KMS-11 (cell line): ENCODE measurements at regions not wholly inside any gene's neighbourhood (a gene's known extent, or its start where the extent isn't known, plus 50 kb on each side); places are given as distances from the start of the nearest gene placed in this dataset.

Experiments
- H2AFZ ChIP-seq: fragments of 200-600 bp; sonication (generic); 2 replicates; pipeline ENCODE4 v1.6.1; 2016; ENCODE audit warnings: antibody characterized with exemption, mixed run types, low read depth
- H3K27ac ChIP-seq: fragments of 200-600 bp; sonication (generic); 2 replicates; pipeline ENCODE4 v1.6.1; 2016; ENCODE audit warnings: mild to moderate bottlenecking, mixed run types
- H3K27me3 ChIP-seq: fragments of 200-600 bp; sonication (generic); 2 replicates; pipeline ENCODE4 v1.6.1; 2017; ENCODE audit warnings: mild to moderate bottlenecking, low read depth, mixed run types, moderate library complexity; ENCODE audit not compliant: insufficient read depth
- H3K36me3 ChIP-seq: fragments of 200-600 bp; sonication (generic); 2 replicates; pipeline ENCODE4 v1.6.1; 2017; ENCODE audit warnings: mild to moderate bottlenecking, mixed run types; ENCODE audit not compliant: insufficient read depth
- H3K4me1 ChIP-seq: fragments of 200-600 bp; sonication (generic); 2 replicates; pipeline ENCODE4 v1.6.1; 2016; ENCODE audit warnings: mild to moderate bottlenecking, low read depth, mixed run types; ENCODE audit not compliant: poor library complexity, severe bottlenecking
- H3K4me2 ChIP-seq: fragments of 200-600 bp; sonication (generic); 2 replicates; pipeline ENCODE4 v1.7.0; 2016; ENCODE audit warnings: mild to moderate bottlenecking, mixed run types
- H3K4me3 ChIP-seq: fragments of 200-600 bp; sonication (generic); IDR thresholded peaks from 2 replicates; pipeline ENCODE4 v1.6.1; 2017; ENCODE audit warnings: low read depth, low read length, mixed read lengths; ENCODE audit not compliant: insufficient read depth
- H3K79me2 ChIP-seq: fragments of 200-600 bp; sonication (generic); 2 replicates; pipeline ENCODE4 v1.6.1; 2016; ENCODE audit warnings: low read depth, mixed run types; ENCODE audit not compliant: insufficient read depth
- H3K9ac ChIP-seq: fragments of 200-600 bp; sonication (generic); 2 replicates; pipeline ENCODE4 v1.6.1; 2016; ENCODE audit warnings: mild to moderate bottlenecking, mixed run types
- H4K20me1 ChIP-seq: fragments of 200-600 bp; sonication (generic); 2 replicates; pipeline ENCODE4 v1.6.1; 2016; ENCODE audit warnings: mild to moderate bottlenecking, mixed run types; ENCODE audit not compliant: insufficient read depth
- TF ChIP-seq, protein P1 (sequence below): fragments of 200-600 bp; sonication (generic); conservative IDR thresholded peaks from 2 replicates; pipeline ENCODE4 v1.6.1; 2017; ENCODE audit warnings: low read depth, mild to moderate bottlenecking, antibody characterized with exemption, low read length, moderate library complexity, mixed read lengths

DNA sequence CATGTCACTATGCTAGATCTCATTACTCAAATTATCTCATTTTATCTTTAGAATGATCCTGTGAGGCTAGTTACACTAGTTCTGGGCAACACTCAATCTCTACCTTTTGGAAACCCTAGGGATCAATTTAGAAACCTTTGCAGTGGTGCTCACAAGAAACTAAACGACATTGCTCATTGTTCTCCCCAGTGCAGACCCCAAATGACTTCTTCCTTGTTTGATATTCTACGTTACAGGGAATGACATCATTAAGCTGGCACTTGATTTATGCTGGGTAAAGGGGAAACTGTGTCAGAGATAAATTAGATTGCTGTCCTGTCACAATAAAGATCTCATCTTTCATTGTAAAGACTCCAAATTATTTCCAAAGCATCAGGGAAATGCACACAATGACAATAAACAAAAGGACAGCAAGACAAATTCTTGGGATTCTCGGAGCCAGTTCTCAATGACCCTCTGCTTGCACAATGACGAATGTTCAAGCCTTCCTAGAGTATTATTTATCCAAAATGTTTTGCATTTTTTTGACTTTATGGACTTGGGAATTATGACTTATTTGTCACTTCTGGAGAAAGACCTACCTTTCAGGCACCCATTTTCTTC is 1121.8 kb upstream of the TENM4 start:
- Histone ChIP-seq H2AFZ (no peak overlapping the region), H3K36me3 (no peaks in the 10 kb centered on the region), H3K4me3 (no peak overlapping the region), H3K4me1 (no peaks in the 10 kb centered on the region), H3K4me2 (no peak overlapping the region), H3K27ac (no peak overlapping the region), H4K20me1 (no peaks in the 10 kb centered on the region), H3K79me2 (no peaks in the 10 kb centered on the region), H3K9ac (no peak overlapping the region), H3K27me3 (no peaks in the 10 kb centered on the region)
- TF ChIP-seq, protein P1, sequence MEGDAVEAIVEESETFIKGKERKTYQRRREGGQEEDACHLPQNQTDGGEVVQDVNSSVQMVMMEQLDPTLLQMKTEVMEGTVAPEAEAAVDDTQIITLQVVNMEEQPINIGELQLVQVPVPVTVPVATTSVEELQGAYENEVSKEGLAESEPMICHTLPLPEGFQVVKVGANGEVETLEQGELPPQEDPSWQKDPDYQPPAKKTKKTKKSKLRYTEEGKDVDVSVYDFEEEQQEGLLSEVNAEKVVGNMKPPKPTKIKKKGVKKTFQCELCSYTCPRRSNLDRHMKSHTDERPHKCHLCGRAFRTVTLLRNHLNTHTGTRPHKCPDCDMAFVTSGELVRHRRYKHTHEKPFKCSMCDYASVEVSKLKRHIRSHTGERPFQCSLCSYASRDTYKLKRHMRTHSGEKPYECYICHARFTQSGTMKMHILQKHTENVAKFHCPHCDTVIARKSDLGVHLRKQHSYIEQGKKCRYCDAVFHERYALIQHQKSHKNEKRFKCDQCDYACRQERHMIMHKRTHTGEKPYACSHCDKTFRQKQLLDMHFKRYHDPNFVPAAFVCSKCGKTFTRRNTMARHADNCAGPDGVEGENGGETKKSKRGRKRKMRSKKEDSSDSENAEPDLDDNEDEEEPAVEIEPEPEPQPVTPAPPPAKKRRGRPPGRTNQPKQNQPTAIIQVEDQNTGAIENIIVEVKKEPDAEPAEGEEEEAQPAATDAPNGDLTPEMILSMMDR: no peak

DNA sequence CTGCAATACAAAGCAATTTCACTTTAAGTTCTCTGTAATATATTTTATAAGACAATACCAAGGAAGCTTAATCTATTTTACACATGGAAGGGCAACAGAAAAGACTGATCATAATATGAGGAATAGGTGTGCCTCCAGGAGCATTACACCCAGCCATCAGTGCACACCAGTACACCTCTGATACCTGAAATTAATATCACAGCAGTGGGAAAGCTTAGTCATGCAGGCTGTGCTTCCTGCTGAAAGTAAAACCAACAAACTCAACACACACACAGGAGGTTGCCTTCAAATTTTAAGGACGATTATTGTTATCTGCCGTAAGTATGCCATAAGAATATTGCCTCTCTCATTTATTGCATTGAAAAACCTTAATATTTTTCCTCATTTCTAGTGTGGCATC is 1119.1 kb upstream of the TENM4 start:
- H2AFZ ChIP-seq: no peak overlapping the region
- no peaks in the 10 kb centered on the region for H4K20me1 ChIP-seq
- H3K4me3 ChIP-seq: no peak overlapping the region
- H3K4me1 ChIP-seq: no peaks in the 10 kb centered on the region
- no peaks in the 10 kb centered on the region for H3K79me2 ChIP-seq
- no peak overlapping the region for H3K4me2 ChIP-seq
- TF ChIP-seq, protein P1: no peak
- no peak overlapping the region for H3K27ac ChIP-seq
- H3K36me3 ChIP-seq: no peaks in the 10 kb centered on the region
- H3K9ac ChIP-seq: no peak overlapping the region
- no peaks in the 10 kb centered on the region for H3K27me3 ChIP-seq

DNA sequence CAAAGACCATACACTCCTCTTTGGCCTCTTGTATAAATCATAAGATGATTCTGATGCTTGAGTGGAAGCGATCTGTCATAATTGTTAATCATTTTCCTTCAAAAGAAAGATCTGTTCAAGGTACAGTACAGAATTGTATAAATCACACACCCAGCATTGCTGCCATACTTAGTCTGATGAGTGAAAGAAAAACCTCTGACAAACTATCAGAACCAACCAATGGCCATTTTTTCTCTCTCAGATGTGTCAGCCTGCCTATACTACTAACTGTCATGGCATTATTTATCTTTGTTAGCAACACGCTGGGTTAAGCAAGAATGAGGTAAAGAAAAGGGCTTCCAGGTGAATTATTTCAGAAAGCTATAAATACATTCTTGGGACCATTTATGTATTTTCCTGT is 1112.7 kb upstream of the TENM4 start:
- H3K9ac ChIP-seq: no peak overlapping the region
- H3K27me3 ChIP-seq: no peaks in the 10 kb centered on the region
- H2AFZ ChIP-seq: no peak overlapping the region
- TF ChIP-seq, protein P1: no peak
- no peak overlapping the region for H3K4me2 ChIP-seq
- H4K20me1 ChIP-seq: no peaks in the 10 kb centered on the region
- H3K4me1 ChIP-seq: no peaks in the 10 kb centered on the region
- H3K79me2 ChIP-seq: no peaks in the 10 kb centered on the region
- no peak overlapping the region for H3K4me3 ChIP-seq
- no peaks in the 10 kb centered on the region for H3K36me3 ChIP-seq
- no peak overlapping the region for H3K27ac ChIP-seq

DNA sequence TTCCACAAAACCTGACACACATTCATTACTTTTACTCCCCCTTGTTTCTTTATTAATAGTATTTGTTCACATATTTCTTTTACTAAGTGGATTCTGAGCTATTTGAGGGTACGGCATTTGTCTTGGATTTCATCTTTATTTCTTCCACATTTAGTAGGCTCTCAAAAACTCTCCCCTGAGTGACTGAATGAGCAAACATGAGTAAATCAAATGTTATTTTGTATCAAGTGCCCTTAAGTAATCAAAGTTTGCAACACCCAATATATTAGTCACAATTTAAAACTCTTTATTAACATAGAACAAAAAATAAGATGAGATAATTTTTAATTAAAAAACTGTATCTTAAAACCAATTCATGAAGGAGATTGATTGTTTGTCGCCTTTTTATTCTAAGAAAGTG is 1101.9 kb upstream of the TENM4 start:
- H3K4me3 ChIP-seq: no peak overlapping the region
- H3K4me1 ChIP-seq: no peaks in the 10 kb centered on the region
- no peak overlapping the region for H3K27ac ChIP-seq
- H3K36me3 ChIP-seq: no peaks in the 10 kb centered on the region
- no peaks in the 10 kb centered on the region for H3K79me2 ChIP-seq
- no peak overlapping the region for H3K4me2 ChIP-seq
- H2AFZ ChIP-seq: no peak overlapping the region
- TF ChIP-seq, protein P1: no peak
- no peaks in the 10 kb centered on the region for H4K20me1 ChIP-seq
- H3K27me3 ChIP-seq: no peaks in the 10 kb centered on the region
- H3K9ac ChIP-seq: no peak overlapping the region

DNA sequence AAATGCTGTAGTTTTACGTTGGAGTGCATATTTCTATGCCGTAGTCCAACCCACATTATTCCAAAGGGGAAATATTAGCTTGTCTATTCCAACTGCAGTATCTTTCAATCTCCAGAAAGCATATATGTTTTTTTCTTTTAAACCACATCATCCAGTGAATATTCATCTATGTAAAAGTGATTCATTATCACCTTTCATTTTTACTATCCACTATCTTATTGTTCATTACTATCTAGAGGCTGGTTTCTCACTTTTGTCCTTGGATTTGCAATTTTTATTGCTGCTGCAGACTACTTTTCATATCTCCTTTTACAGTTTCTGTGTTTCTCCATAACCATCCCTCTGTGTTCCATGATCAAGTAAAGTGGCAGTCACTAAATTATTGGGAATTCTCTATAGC is 1097.2 kb upstream of the TENM4 start:
- no peaks in the 10 kb centered on the region for H3K36me3 ChIP-seq
- no peaks in the 10 kb centered on the region for H4K20me1 ChIP-seq
- no peak overlapping the region for H3K4me3 ChIP-seq
- H3K27me3 ChIP-seq: no peaks in the 10 kb centered on the region
- H3K27ac ChIP-seq: no peak overlapping the region
- no peak overlapping the region for H2AFZ ChIP-seq
- no peaks in the 10 kb centered on the region for H3K4me1 ChIP-seq
- no peak overlapping the region for H3K4me2 ChIP-seq
- H3K79me2 ChIP-seq: no peaks in the 10 kb centered on the region
- TF ChIP-seq, protein P1: no peak
- no peak overlapping the region for H3K9ac ChIP-seq
